Activated CD4-positive, alpha-beta T cell treated with anti-CD3 and anti-CD28 coated beads for 24 hours (primary cell): ENCODE measurements at regions not wholly inside any gene's neighbourhood (a gene's known extent, or its start where the extent isn't known, plus 50 kb on each side); places are given as distances from the start of the nearest gene placed in this dataset.
"Not testable (repeated sequence)": the region's sequence is repeated elsewhere in the genome, so short reads cannot be mapped to it uniquely, and the experiment has no call there.

Experiments
- DNase-seq, 2 donors: peaks; one replicate each; pipeline ENCODE4 v3.0.0-alpha.2; 2020; ENCODE audit warnings: low read depth in 2 of 2

DNA sequence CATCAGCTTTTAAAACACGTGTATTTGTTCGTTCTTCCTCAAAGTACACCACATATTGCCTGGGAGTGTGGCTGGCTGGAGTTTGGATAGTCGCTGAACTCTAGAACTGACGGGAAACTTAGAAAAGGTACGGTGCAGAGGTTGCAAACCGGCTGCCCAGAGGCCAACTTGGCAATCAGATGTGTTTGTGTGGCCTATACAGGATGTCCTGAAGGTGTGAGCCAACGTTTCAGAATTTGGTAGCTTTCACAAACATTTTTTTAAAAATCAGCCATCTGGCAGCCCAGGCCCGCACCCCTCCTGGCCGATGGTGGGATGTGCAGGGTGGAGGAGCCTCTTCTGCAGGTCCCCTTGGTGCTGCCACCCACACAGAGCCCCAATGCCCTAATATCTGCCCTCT lies 73.6 kb upstream of the SLC25A33 start:
- no peak for DNase-seq

DNA sequence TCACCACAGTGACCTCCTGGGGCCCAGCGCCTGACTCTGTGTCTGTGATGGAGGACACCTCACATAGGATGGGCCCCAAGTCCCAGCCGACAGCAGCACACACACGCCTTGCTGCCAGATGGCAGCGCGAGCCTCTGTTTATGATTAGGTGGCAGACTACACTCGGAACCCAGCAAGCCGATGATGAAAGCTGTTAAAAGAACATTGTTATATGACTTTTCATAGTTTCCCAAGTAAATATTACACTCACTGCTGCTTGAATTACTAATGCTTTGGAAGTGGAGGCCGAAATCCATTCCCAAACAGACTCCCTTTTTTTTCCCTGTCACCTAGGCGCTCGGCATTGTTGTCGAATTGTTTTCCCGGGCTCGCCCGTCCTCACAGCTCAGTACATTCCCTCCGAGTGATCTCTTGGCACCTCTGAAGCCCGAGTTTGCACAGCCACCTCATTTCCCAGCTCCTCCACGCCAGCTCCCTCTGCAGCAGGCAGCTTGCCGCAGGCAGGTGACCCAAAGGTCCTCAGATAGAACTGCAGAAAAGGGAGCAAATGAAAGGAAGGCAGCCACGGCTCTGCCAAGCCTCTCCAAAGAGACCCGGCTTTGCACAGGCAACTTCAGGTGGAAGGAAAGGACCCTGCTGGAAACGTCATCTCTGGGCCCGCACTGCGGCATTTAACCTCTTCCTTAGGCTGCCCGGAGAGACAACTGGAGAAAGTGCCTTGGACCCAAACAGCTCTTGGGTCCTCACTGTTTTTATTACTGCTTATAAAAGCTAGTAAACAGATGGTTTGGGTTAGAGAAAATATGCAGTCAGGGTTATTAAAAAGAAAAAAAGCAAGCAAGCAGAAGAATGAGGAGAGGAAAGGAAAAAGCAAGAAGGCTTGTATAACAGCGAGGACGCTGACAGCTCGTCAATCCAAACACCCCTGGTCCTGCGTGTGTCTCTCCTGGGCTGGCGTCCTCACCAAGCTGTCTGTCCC lies 72.2 kb upstream of the SLC25A33 start:
- DNase-seq: no peak

DNA sequence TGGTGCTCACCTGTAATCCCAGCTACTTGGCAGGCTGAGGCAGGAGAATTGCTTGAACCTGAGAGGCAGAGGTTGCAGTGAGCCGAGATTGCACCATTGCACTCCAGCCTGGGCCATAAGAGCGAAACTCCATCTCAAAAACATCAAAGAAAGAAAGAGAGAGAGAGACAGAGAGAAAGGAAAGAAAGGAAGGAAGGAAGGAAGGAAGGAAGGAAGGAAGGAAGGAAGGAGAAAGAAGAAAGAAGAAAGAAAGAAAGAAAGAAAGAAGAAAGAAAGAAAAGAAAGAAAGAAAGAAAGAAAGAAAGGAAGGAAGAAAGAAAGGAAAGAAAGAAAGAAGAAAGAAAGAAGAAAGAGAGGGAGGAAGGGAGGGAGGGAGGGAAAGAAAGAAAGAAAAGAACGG lies 69.4 kb upstream of the SLC25A33 start:
- DNase-seq: not testable (repeated sequence)

DNA sequence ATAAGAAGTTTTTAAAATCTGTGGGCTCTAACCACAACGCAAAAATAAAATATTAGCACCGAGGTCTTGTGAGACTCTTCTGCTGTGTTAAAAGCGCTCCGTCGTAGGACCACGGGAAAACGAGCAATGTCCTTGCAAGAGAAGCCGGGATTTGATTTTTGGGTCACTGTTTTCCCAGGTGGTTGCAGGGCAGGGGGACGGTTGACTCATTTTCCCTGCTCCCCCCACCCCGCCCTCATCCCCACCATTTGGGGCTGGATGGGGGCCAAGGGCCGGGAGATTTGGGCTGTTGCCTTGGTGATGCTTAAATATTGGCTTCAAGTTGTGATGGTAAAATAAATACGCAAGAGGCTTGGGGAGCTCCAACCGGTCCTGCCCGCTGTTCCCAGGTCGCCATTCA lies 67.6 kb upstream of the SLC25A33 start:
- DNase-seq: no peak

DNA sequence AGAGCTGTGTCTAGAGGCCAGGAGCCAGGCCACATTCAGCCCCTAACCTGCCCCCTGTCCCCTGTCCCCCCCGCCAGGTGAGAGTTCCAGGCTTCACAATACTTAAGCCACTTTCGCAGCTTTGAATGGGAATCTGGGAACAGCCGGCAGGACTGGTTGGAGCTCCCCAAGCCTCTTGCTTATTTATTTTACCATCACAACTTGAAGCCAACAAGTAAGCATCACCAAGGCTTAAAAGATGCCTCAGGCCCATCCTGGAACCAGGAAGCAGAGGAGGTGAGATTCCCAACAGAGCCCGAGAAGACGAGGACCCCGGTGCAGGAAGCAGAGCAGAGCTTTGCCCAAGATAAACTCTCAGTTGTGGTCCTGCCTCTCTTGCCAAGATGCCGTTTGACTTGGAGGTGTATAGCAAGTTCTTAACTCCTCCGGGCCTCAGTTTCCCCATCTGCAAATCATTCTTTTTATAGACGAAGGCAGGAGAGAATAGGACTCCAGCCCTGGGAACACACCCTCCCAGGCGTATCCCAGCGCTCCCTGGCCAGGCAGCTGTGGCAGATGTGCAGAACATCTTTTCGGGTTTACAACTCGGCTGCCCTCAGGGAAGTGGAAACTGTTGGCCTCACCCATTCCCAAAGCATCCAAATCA lies 66.8 kb upstream of the SLC25A33 start:
- DNase-seq: no peak

DNA sequence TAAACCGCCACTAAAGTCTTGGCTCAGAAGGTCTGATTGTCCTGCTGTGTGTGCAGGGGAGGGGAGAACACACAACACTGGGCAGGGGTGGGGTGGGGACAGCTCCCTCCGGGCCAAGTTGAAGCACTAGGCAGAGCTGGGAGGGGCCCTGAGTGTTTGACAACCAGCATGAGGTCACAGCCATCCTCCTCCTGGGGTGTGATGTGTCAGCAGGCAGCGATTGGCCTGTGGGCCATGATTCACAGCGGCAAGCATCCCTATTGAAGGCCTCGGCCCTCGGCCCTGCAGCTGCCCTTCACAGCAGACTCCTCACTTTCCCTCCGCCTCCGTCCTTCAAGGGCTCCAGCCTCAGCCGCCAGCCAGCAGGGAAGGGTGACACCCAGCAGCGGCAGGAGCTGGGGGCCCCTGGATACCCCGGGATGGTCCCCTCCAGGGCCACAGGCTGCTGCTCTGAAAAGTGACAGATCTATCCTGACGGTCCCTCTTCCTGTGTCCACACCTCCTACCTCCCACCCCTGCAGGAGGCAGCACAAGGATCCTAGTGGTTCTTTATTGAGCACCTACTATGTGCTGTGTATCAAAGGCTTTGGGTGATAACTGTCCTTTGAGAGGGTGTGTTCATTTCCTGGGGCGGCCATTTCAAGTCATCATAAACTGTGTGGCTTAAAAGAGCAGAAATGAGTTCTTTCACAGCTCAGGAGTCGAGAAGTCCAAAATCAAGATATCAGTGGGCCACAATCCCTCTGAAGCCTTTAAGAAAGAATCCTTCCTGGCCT lies 66.0 kb upstream of the SLC25A33 start:
- DNase-seq: no peak

DNA sequence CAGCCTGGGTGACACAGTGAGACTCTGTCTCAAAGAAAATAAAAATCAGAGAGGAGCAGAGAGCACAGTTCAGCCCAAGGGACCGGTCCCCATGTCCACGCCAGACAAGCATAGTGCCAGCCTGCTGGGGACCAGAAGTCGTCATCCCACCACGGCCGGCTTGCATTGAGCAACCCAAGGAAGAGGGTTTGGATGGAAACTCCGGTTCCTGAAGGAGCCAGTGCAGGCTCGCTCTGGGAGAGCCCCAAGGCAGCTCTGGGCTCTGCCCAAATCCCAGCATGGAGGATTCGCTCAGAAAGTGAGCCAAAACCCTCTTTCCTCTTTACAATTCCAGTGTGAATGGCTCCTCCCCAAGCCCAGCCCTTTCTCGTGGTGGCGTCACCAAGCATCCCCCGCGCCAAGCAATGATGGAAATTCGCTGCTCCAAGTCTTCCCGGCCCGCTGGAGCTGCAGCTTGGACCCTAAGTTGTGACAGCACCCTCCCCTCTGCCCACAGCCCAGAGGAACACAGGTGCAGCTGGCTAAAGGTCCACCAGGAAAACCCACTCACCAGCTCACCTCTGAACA lies 64.1 kb upstream of the SLC25A33 start:
- no peak for DNase-seq

DNA sequence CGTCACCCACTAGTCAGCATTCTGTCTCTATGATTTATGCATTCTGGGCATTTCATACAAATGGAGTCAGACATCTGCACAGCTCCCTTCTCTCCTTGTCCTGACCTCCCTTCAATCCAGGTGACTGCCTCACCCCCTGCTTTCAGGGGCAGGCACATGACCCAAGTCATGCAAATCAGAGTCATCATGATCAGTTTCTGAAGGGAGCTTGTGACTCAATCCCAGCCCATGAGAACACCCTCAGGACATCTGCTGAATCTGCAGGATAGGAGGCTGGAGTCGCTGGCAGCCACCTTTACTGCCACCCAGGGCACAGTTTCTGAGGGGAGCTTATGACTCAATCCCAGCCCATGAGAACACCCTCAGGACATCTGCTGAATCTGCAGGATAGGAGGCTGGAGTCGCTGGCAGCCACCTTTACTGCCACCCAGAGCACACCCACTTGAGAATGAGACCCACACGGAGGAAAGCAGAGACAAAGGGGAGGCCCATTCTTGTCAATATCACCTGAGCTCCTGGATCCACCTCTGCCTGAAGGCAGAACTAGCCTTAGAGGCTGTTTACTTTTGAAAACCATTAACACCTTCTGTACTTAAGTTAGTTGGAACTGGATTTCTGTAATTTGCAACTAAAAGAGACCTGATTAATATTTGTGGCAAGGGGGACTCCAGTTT lies 62.3 kb upstream of the SLC25A33 start:
- DNase-seq: no peak

DNA sequence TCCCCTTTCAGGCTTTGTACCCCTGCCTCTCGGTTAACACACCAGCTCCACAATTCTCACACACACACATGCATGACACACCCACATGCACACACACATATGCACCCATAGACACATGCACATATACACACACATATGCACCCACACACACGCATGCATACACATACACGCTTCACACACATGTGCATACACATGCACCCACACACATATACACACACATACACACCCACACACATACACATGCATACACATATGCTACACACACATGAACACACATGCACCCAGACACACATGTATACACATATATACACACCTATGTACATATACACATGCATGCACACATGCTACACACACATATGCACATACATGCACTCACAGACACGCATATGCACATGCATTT lies 61.7 kb upstream of the SLC25A33 start:
- DNase-seq: no peak

DNA sequence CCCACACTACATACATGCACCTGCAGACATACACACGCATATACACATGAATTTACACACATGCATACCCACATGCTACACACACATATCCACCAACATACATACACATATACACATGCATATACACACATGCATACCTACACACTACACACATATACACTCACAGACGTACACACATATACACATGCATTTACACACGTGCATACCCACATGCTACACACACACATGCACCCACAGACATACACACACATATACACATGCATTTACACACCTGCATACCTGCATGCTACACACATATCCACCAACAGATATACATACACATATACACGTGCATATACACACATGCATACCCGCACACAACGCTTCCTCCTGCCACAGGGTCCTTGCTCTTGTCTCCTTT lies 61.2 kb upstream of the SLC25A33 start:
- DNase-seq: no peak

DNA sequence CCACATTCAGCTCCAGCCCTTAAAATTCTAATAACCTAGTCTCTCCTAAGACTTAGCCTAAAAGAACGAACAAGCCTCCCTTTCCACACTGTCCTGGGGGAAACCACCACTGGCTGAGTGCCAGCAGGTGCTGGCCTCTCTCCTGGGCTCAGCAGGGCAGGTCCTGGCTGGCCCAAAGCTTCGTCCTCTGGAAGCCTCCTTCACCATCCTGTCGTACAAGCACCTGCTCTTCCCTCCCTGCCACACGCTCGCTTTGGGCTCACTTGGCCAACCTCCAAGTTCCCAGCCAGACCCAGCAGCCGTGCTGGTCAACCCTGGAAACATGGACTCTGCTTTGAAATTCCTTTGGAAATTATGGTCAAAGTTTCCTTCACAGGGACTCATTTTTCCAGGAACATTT lies 58.2 kb upstream of the SLC25A33 start:
- no peak for DNase-seq

DNA sequence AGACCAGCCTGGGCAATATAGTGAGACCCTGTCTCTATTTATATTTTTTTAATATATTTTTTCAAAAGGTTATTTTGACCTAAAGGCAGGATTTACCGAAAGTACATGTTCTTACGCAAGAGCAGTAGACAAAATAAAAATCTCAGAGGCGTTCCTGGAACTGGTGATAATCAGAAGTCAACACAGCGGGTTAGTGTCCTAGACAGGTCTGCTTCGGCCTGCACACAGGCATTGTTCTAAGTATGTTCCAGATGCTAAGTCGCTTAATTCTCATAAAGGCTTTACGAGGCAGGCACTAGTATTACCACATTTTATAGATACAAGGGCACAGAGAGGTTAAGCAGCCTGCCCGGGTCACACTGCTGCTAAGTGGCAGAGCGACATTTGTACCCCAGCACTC lies 56.9 kb upstream of the SLC25A33 start:
- DNase-seq: no peak

DNA sequence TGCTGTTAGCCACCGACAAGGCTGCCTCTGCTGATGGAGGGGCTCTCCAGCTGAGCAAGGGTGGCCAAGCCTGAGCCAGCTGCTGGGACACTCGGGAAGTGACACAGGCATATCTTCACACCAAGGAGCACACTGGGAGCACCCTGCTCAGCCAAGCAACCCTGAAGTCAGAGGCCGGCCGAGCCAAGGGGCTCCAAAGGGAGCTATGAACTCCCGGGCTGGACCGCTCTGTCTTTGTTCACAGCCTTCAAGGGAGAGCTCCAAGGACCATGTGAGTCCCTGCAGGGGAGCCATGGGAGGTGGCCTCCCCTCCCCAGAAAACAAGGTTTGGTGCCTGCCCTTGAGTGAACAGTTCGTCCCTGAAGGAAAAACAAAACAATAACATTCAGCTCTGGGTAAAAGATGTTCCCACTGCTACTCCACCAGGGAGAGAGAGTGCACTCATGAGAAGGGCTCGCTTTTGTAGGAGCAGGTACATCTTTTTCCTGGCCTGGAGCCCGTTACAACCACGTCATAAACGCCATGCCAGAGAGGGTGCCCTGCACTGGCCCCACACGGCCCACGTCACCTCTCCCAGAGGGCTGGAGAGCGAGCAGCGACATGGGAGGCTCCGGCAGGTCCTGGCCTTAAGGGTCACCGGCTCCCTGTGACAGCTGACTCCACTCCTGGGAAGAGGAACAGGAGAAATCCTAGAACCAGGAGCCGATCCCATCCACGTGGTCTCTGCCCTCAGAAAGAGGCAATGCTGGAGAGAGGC lies 56.3 kb upstream of the SLC25A33 start:
- no peak for DNase-seq

DNA sequence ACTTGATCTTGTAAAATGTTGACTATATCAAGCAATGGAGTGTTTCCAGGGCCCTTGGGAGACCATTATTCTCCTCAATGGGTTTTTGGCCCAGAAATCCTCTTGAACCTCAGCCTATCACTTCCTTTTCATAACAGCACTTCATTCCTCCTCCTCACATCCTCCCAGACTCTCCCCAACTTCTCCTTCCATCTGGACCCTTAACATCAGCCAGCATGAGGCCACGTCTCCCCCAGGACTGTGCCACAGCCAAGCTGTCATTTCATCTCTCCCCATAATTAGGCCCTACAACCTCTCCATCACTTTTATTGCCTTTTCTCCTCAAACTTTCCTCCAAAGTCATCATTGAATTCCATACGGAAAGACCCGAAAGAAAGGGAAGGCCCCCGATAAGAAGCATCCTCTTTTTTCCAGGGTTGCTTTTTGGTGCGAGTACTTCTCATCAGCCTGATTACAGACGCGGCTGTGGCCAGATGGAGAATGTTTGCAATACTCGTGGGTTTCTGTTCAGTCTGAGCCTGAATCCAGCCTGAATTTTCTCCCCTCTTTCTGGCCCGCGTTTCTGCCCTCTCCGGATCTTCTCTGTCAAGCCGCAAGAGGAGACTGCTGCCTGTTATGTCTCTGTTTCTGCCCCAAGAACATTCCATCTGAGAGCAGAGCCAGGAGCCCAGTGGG lies 52.7 kb upstream of the SLC25A33 start:
- DNase-seq: no peak
